Loucy (cell line): ENCODE measurements at regions not wholly inside any gene's neighbourhood (a gene's known extent, or its start where the extent isn't known, plus 50 kb on each side); places are given as distances from the start of the nearest gene placed in this dataset.
"Not testable (repeated sequence)": the region's sequence is repeated elsewhere in the genome, so short reads cannot be mapped to it uniquely, and the experiment has no call there.

Source experiments
- H2AFZ ChIP-seq: fragments of 200-600 bp; sonication (generic); 2 replicates; pipeline ENCODE4 v1.6.0; 2016; ENCODE audit warnings: antibody characterized with exemption, mild to moderate bottlenecking, low read length, moderate library complexity
- H3F3A ChIP-seq: fragments of 200-600 bp; 2 replicates; pipeline ENCODE4 v1.6.0; 2016; ENCODE audit warnings: antibody characterized with exemption, low read depth, mild to moderate bottlenecking
- H3K27me3 ChIP-seq: fragments of 200-600 bp; sonication (generic); 2 replicates; pipeline ENCODE4 v1.6.1; 2014; ENCODE audit warnings: low read length, mild to moderate bottlenecking; ENCODE audit not compliant: insufficient read depth, poor library complexity, severe bottlenecking
- H3K36me3 ChIP-seq: fragments of 200-600 bp; sonication (generic); 2 replicates; pipeline ENCODE4 v1.6.1; 2016; ENCODE audit warnings: low read length; ENCODE audit not compliant: insufficient read depth
- H3K4me1 ChIP-seq: fragments of 200-600 bp; sonication (generic); 2 replicates; pipeline ENCODE4 v1.5.1; 2014; ENCODE audit warnings: low read length, mild to moderate bottlenecking; ENCODE audit not compliant: insufficient read depth, poor library complexity, severe bottlenecking
- H3K4me2 ChIP-seq: fragments of 200-600 bp; sonication (generic); 2 replicates; pipeline ENCODE4 v1.6.0; 2014; ENCODE audit warnings: antibody characterized with exemption, low read length, low read depth, mild to moderate bottlenecking; ENCODE audit not compliant: poor library complexity, severe bottlenecking
- H3K4me3 ChIP-seq: fragments of 200-600 bp; sonication (generic); 2 replicates; pipeline ENCODE4 v1.5.1; 2014; ENCODE audit warnings: low read length, mild to moderate bottlenecking, mixed read lengths; ENCODE audit not compliant: poor library complexity, severe bottlenecking
- H3K79me2 ChIP-seq: fragments of 200-600 bp; sonication (generic); 2 replicates; pipeline ENCODE4 v1.6.1; 2014; ENCODE audit warnings: low read length; ENCODE audit not compliant: insufficient read depth
- H3K9ac ChIP-seq: fragments of 200-600 bp; sonication (generic); 2 replicates; pipeline ENCODE4 v1.6.0; 2014; ENCODE audit warnings: mild to moderate bottlenecking, low read depth, low read length, moderate library complexity; ENCODE audit not compliant: poor library complexity, severe bottlenecking
- H3K9me2 ChIP-seq: fragments of 200-600 bp; sonication (generic); replicated peaks from 2 replicates; pipeline ENCODE4 v1.6.1; 2016; ENCODE audit warnings: low read depth, low read length, mixed read lengths
- H3K9me3 ChIP-seq: fragments of 200-600 bp; sonication (generic); 2 replicates; pipeline ENCODE4 v1.6.1; 2014; ENCODE audit warnings: mild to moderate bottlenecking, antibody characterized with exemption, low read length, low read depth; ENCODE audit not compliant: insufficient read depth
- H4K20me1 ChIP-seq: fragments of 200-600 bp; sonication (generic); 2 replicates; pipeline ENCODE4 v1.6.0; 2014; ENCODE audit warnings: antibody characterized with exemption, low read length, mild to moderate bottlenecking; ENCODE audit not compliant: insufficient read depth, poor library complexity, severe bottlenecking
- CTCF ChIP-seq: fragments of 200-600 bp; sonication (generic); conservative IDR thresholded peaks from 2 replicates; pipeline ENCODE4 v1.5.1; 2014; ENCODE audit warnings: mild to moderate bottlenecking, antibody characterized with exemption, low read length
- EZH2phosphoT487 ChIP-seq: fragments of 200-600 bp; IDR thresholded peaks from 2 replicates; pipeline ENCODE4 v1.6.1; 2018; ENCODE audit warnings: antibody characterized with exemption, mild to moderate bottlenecking, moderate library complexity, borderline replicate concordance

DNA sequence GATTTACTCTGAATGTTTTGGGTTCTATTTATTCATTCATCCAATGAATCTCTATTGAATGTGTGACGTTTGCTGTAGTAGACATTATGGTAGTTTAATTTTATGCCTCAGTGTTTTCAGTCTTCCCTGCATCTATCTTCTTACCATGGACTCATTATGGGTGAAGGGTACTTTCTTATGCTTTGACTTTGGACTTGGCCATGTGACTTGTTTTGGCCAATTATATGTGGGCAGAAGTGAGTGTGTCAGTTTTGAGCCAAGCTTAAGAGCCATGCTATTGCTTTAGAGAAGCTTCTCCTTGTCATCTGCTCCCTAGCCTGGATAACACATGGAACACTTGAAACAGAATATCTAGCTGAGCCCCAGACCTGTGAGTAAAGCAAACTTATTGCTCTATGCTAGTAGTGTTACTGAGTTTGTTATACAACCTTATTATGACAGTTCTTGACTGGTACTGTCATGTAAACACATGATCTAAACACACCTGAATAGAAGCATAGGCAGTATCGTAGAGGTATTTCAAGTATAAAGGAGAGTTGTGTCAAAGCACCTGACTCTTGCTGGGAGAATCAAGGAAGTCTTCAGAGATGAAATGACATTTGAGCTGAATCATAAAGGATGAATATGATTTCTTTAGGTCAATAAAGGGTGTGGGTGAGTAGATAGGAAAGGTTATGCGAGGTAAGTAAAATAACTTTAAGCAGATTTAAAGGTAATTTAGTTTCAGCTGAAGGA lies 128.4 kb downstream of the NAA11 start:
- Histone ChIP-seq H3K9me2 (no peaks in the 10 kb centered on the region), H3K79me2 (no peaks in the 10 kb centered on the region), H3K4me2 (peak overlapping the region; percentile 83), H3F3A (peaks cover 14% of the 10 kb centered on the region), H3K4me3 (peak overlapping the region; percentile 64), H3K9ac (peak overlapping the region; percentile 49), H3K27me3 (no peaks in the 10 kb centered on the region), H3K4me1 (peaks cover 48% of the 10 kb centered on the region), H3K9me3 (peaks cover 4% of the 10 kb centered on the region; the same call in 1 of the 2 replicates), H3K36me3 (no peaks in the 10 kb centered on the region), H4K20me1 (no peaks in the 10 kb centered on the region), H2AFZ (peak overlapping the region; percentile 28; the same call in 1 of the 2 replicates)
- no peak for TF ChIP-seq EZH2phosphoT487
- TF ChIP-seq CTCF, result no peak

GRCh38 chr4:79191292-79191691 lies 134.6 kb downstream of the NAA11 start:
- not testable (repeated sequence) for H3K9me3 ChIP-seq, H2AFZ ChIP-seq, H3F3A ChIP-seq, H3K9ac ChIP-seq, H3K27me3 ChIP-seq, H3K36me3 ChIP-seq, H3K4me3 ChIP-seq, H4K20me1 ChIP-seq, H3K79me2 ChIP-seq, H3K4me2 ChIP-seq, H3K9me2 ChIP-seq
- peaks cover 11% of the 10 kb centered on the region for H3K4me1 ChIP-seq

GRCh38 chr4:79185526-79186045 lies 140.3 kb downstream of the NAA11 start:
- Histone ChIP-seq H3K9me2 (no peaks in the 10 kb centered on the region), H3K79me2 (no peaks in the 10 kb centered on the region), H3K4me1 (peaks cover 6% of the 10 kb centered on the region), H3K4me2 (no peak overlapping the region), H3K4me3 (no peak overlapping the region), H3K36me3 (no peaks in the 10 kb centered on the region), H3F3A (peaks cover 7% of the 10 kb centered on the region; the same call in 1 of the 2 replicates), H4K20me1 (no peaks in the 10 kb centered on the region), H3K9ac (no peak overlapping the region), H2AFZ (no peak overlapping the region), H3K27me3 (no peaks in the 10 kb centered on the region), H3K9me3 (no peaks in the 10 kb centered on the region)
- TF ChIP-seq CTCF (no peak), EZH2phosphoT487 (no peak)

DNA sequence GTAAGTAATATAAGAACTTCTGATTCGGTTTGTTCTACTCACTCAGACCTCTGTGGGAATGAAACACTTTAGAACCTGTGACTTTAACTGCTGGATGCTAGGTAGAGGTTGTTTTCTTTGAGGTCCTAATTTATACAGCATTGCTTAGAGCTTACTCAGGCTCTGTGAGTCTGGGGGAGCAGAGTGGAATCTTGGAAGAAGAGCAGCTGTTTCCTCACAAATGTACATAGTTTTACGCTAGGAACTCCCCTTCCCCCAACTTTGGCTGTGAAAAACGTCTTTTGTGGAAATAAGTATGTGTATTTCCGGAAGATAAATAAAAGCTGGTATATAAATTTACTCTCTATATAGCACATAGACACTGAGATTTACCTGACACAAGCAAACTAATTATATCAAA lies 141.4 kb downstream of the NAA11 start:
- Histone ChIP-seq H2AFZ (no peak overlapping the region), H3K4me3 (no peak overlapping the region), H3K36me3 (no peaks in the 10 kb centered on the region), H3K4me2 (no peak overlapping the region), H3K9ac (no peak overlapping the region), H3K4me1 (peaks cover under 1% of the 10 kb centered on the region), H3K27me3 (no peaks in the 10 kb centered on the region), H3F3A (no peaks in the 10 kb centered on the region), H3K79me2 (no peaks in the 10 kb centered on the region), H4K20me1 (no peaks in the 10 kb centered on the region), H3K9me2 (no peaks in the 10 kb centered on the region), H3K9me3 (no peaks in the 10 kb centered on the region)
- no peak for TF ChIP-seq CTCF
- no peak for TF ChIP-seq EZH2phosphoT487
